Fibroblast of lung (primary cell): ENCODE measurements at regions not wholly inside any gene's neighbourhood (a gene's known extent, or its start where the extent isn't known, plus 50 kb on each side); places are given as distances from the start of the nearest gene placed in this dataset.

ENCODE experiments used
- CTCF ChIP-seq, 2 donors: IDR thresholded peaks in 1 of 2; conservative IDR thresholded peaks in 1 of 2; 1 replicate in 1 of 2; 2 replicates in 1 of 2; pipeline ENCODE4 v1.5.1; 2011 to 2012; ENCODE audit warnings: low read length in 2 of 2, control low read depth in 1 of 2, inconsistent platforms in 1 of 2, low read depth in 1 of 2, mild to moderate bottlenecking in 1 of 2
- EZH2 ChIP-seq: IDR thresholded peaks from 2 replicates; pipeline ENCODE4 v1.5.1; 2012; ENCODE audit warnings: low read length, control low read depth, mild to moderate bottlenecking; ENCODE audit errors: missing control alignments

GRCh38 chr13:82719987-82720386 lies 1162.3 kb downstream of the SLITRK1 start:
- TF ChIP-seq CTCF (conservative IDR thresholded peaks at IDR 0.05 in 1 of 2, IDR thresholded peaks at IDR 0.05 in 1 of 2; ENCODE audit: low read depth in 1 of 2, low read length in 2 of 2) (no peak), EZH2 (no peak)
